D341Med (cell line): ENCODE measurements at regions not wholly inside any gene's neighbourhood (a gene's known extent, or its start where the extent isn't known, plus 50 kb on each side); places are given as distances from the start of the nearest gene placed in this dataset.
A peak's percentile ranks its signal among the peaks of the same experiment; 100 is the strongest.

Source experiments
- DNase-seq: peaks from one replicate; pipeline ENCODE4 v3.0.0; 2012; ENCODE audit warnings: low spot score

DNA sequence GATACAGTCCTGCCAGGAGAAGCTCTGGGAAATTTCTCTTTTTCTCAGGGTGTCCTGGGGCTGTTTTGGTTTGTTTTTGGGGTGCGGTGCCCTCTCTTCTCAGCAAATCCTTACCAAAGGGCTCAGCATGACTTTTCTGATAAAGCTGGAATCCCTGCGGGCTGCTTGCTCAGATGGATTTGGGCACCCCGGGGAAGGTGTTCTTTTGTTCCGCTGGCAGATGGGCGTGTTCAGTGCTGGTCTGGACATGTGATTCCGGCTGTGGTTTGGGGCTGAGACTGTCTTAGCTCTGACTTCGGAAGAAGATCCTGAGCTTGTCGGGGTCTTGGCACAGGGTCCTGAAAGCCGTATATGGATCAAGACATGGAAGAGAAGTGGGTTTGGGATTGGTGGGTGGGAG lies 134.2 kb upstream of the SPRED2 start:
- DNase-seq = no peak

DNA sequence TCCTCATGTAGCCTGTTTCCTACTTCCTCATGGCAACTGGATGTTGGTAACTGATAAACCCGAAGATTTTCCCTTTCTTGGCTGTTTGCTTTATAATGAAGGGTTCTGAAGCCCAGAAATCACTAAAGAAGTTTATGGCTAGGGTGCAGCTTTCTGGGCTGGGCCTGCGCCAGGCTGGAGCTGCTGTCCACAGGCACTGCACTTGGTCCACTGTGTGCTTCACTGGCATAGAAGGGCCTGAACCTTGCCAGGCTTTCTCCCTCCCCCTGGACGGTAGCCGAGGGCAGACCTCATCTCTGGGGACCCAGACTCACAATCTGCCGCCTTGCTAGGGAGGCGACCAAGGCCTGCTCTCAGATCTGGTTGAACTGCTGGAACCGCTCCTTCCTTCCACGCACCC lies 133.3 kb upstream of the SPRED2 start:
- DNase-seq = no peak

DNA sequence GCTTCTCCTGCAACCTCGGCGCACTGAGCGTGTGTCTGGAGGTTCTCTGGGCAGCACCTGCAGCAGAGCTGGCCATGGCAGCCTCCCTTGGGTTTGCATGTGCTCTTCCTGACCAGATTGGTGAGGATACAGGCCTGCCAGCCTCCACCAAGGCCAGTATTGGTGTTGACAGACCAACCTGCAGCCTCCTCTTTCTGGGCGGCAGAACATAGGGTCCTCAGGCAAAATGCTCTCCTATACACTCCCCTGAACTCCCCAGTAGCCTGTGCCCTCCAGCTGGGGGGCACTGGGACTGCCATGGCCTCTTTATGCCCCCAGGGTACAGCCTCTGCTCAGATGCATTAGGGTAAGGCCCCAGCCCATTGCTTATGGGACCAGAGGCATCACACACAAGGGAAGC lies 131.9 kb upstream of the SPRED2 start:
- DNase-seq = no peak

DNA sequence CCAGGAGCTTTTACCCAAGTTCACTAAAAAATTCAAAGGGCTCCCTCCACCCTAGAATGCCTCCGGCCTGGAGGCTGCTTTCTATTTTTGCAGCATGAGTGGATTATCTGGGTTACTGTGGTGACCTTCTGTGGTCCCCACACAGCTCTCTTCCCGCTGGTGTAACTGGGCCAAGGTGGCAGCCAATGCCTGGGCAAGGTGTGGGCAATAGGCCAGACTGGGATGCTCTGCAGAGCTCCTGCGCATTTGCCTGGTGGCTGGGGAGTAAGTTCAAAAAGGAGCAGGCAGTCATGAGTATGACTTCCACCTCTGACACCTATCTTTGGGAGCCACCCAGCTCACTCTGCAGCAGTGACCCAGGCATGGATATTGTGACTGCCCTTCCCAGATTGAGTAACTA lies 130.5 kb upstream of the SPRED2 start:
- DNase-seq = no peak

DNA sequence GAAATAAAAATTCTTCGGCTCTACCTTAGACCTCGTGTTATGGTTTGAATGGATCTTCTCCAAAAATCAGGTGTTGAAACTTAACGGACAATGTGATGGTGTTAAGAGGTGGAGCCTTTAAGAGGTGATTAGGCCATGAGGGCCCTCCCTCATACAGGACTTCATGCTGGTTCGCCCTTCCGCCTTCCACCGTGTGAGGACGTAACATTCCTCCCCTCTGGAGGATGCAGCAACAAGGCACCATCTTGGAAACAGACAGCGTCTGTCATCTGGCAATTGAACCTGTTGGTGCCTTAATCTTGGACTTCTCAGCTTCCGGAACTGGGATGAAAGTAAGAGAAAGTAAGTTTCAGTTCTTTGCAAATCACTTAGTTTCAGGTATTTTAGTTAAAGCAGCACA lies 126.3 kb upstream of the SPRED2 start:
- no peak for DNase-seq

DNA sequence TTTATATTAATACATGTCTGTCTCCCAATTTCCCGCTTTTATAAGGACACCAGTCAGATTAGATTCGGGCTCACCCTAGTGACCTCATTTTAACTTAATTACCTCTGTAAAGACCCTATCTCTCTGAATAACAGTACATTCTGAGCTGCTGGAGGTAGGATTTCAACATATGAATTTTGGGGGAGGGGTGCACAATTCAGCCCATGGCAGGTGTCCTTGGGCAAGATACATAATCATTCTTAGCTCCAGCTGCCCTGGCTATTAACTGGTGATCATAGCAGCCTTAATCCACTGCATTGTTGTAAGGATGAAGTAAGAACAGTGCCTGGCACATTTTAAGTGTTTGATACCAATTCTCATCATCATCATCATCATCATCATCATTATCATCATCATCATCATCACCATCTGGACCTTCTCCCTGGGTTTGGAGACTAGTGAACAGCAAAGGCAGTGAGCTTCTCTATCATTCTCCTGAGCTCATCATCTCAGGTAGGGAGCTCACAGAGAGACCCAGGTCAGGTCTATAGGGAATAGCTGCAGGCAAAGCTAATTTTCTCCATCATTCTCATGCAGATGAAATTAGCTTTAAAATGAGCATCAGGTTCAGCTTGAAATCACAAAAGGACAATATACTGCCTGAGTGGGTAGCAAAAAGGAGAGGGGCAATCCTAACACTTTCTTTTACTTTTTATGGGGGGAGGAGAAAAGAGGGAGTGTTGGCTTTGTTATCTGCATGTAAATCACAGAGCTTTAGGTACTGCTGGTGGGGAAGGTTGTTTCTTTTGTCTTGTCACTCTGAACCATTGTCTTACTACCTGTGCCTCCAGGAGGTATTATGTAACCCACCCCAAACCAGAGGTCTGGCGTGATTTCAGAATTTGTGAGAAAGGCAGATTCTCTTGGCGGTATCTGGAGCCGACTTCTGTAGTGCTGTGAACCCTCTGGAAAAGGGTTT lies 125.5 kb upstream of the SPRED2 start:
- no peak for DNase-seq

DNA sequence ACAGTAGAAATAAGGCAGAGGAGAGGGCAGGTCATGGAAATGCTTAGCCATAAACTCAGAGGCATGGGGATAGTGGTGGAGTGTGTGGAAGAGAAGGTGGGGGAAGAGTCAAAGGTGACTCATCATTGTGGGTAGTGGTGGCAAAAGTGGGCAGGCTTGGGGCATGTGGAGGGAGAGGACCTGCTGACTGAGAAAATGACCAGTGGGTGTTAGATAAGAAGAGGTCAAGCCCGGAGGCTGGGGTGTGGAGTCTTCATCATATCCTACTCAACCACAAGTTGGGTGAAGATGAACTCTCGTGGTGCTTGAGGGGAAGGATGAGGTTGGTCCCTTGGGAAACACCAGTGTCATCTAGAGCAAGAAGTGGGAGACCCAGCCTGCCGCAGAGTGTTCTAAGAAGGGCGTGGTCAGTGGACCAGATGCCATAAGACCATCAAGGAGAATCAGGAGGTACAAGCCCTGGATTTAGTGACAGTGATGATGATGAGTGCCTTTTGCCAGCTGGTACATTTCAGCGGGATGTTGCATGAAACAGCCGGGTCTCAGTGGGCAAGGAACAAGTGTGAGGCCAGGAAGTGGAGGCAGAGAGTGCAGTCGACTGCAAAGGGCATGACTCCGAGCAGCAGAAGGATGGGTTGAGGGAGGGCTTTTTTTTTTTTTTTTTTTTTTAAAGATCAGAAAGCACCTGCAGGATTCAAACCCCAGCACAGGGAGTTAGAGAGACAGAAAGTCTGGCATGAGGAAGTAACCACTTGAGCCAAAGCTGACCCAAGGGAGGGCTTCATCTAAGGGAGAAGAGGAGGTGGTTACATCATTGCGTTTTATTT lies 122.6 kb upstream of the SPRED2 start:
- DNase-seq = no peak

DNA sequence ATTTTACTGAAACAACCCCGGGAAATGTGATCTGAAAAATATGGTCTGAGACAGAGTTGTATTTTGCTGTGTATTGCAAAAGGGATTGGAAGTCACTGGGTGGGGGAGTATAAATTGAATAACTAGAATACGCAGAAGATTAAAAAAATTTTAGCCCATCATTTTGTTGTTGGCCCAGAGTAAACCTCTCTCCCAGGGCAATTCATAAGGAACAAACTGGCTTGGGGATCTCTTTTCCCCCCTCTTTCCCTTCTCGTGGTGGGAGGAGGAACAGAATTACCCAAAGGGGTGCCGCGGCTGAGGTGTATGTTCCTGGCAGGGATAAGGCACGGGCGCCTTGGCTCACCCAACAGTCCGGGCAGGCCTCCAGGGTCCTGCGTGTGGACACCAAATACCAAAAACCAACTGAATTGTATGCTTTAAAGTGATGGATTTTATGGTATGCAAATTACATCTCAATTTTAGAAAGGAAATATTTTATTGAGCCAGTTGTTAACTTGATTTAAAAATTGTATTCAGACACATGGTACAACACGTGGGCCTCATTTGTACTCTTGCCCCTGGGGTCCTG lies 121.2 kb upstream of the SPRED2 start:
- DNase-seq = no peak

DNA sequence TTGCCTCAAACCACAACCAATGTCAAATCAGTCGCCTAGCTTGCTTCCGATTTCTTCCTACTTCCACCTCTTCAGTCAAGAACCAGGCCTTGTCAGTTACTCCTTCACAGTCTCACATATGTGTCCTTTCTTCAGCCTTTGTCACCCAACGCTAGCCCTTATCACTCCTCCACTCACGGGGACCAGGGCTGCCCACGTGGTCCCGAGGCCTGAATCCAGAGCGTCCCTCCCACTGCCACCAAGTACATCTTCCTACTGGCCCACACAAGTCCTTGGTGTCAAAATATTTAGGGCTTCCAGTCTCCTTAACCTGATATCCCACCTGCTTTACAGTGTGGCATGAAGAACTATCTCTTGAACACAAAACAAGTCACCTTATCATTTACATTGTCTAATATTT lies 119.1 kb upstream of the SPRED2 start:
- no peak for DNase-seq

DNA sequence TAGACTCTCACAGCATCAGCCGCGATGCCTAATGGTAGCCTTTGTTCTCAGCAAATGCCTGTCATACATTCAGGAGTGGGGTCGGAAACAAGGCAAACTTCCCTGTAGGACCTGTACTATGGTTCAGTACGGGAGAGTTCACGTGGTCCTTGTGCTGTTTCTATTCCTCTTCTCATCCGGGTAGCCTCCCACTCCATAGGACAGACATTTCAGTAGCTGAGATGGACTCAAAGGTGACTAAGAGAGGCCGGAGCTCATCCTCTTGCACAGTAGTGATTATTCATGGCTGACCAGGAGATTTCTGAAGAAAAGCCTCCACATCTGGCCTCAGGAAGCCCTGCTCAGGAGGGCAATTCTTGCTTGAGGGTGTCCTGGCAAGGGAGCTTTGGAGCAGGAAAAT lies 117.8 kb upstream of the SPRED2 start:
- DNase-seq = no peak

DNA sequence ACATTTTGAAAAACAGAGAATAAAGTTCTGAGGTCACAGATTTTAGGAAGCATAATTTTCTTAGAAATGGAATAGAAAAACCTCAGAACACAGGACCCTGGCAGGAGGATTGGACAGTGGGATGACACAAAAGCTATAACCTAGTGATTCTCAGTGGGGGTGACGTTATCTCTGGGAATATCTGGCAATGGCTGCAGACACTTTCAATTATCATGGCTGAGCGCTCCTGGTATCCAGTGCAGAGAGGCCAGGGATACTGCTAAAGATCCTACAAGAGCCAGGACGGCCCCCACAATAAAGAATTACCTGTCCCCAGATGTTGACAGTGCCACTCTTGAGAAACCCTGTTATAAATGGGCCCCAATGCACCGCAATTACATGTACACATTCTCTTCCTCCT lies 117.2 kb upstream of the SPRED2 start:
- DNase-seq = no peak

DNA sequence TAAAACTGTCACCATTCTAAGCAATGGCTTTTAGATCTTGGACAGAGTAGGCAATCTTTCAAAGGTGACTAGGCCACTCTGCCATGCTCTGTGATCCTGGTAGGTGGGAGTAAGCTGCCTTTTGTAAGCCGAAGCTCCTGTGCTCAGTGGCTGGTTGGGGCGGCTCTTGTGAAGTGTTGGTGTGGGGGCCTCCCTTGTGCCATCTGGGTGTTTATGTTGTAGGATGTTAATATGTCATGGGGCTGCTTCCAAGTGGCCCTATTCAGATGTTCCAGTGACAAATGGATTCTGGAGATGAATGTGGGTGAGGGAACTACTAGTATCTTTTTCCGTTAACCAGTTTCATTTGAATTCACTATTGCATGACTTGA lies 116.8 kb upstream of the SPRED2 start:
- no peak for DNase-seq

DNA sequence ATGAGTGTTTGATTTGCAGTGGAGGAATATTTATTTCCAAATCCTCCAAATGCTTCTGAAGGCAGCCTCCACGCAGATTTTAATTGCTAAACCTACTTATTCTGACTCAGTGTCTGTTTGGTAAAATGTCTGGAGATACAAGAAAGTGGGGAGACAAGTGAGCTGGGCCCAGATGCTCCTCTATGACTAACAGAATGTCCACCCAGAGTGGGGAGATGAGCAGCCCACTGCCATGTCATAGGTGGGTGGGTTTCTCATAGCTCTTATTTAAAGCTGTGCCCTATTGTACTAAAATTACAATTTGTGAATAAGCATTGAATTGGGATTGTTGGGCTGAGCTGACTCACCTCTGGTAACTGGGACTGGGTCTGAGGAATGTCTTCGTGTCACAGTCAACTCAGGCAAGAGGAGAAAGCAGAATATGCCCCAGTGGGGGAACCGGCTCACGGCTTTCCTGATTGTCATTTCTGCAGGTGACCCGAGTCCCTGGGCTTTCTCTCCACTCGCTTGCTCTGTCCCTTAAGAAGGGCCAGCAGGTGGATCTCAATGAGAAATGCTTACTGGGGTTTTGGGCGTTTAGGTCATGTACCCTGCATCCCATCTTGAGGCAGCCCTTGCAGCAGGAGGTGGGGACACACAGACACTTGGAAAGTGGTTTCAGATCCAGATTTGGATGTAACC lies 116.3 kb upstream of the SPRED2 start:
- DNase-seq = no peak

DNA sequence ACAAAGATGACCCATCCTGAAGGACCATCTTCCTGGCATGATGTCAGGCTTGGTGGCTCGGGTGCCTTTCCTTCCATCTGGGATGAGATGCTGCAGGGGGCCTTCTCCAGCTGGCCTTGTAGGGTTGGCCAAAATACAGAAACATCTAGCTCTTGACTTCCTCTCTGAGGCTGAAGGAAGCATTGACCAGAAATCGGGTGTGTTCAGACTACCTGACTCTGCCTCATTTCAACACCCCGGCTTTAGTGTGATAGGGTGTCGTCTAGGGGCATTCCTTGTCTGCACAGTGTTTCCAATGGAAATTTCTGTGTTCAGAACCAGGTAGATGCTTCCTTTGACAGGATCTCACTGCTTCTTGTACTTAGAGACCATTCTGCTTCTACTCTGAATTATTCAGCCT lies 115.7 kb upstream of the SPRED2 start:
- no peak for DNase-seq

DNA sequence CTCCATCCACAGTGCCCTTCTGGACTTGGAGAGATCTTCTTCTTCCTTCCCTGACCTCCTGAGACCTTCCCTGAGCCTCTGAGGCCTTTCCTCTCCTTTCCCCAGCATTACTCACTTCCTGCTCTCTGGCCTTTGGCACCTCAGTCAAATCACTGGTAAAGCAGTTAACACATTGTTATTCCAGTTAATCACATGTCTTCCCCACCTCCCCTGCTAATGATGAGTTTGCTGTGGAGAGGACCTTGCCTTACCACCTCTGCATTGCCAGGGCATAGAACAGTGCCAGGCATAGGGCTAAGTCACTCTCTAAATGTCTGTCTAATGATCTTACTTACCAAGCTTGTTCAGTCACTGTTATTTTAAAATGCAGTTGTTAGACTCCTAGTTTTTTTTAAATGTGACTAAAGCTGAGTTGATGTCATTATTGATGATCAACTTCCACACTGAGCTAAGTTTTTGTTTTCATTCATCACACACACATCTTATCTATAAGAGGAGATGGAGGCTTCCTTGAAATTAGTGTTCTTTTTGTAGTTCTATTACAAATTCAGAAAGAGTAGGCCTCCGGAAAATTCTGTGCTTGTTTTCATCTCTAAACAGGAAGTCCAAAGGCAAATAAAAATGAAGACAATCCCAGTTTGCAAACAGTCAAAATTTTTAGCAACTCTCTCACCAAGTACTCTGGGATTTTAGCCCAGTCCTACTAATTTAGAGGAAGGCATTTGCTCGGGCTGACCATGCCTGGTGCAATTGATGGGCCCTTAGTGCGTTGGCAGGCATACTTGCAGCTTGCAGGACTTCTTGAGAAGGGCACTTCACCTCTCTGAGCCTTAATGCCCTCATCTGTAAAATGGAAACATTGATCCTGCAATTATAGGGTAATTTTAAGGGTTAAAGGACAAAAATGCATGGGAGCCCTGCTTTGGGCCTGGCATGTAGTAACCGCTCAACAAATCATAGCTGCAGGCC lies 113.7 kb upstream of the SPRED2 start:
- DNase-seq = no peak

DNA sequence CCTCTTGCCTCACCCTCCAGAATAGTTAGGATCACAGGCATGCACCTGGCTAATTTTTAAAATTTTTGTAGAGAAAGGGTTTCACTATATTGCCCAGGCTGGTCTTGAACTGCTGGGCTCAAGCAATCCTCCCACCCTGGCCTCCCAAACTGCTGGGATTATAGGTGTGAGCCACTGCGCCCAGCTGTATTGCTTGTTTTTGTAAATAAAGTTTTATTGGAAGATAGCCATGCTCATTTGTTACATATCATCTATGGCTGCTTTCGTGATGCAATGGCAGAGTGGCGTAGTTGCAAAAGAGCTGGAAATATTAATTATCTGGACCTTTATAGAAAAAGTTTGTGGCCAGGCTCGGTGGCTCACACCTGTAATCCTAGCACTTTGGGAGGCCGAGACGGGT lies 109.4 kb upstream of the SPRED2 start:
- no peak for DNase-seq

DNA sequence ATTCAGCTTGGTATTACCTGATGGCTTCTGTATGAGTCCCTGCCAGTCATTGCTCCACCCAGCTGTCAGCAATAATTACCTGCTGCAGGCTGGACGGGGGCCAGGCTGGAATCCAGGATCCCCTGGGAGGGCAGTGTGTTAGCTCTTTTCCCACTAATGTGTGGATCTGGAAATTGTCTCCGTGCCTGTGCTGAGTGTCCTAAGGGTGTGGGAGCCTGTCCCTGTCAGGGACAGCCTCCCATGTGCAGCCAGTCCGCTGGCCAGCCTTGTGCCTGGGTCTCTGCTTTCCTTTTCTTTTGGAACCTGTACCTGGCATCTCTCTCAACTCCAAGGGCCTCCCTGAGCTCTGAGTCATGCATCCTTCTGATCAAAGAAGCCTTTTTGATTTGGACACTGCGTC lies 107.2 kb upstream of the SPRED2 start:
- peak; percentile 49 for DNase-seq

DNA sequence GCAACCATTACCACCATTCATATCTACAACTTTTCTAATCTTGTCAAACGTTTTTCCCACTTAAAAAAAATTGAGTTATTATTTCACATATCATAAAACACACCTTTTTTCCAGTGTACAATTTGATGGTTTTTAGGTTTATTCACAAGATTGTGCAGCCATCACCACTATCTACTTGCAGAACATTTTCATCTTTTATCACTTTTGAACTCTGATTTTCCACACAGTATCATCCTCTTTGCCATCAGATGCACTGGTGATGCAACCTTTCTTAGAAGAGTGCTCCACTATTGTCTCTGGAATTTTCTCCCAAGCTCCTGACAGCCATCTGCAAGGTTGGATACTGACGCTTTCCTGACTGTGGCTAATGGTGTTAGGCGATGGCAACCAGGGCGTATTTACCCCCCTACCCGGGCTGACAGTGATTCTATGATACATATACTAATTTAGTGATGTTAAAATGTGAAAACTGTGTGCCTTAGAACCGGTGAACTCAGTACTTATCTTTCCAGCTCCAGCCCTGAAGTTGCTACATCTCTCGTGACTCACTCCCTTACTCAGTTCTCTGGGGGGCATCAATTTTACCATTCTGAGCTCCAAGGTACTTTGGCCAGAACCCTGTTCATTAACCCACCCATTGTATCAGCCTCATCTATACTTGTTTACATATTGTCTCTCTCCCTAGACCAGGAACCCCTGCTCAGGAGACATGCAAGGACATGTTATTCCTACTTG lies 105.4 kb upstream of the SPRED2 start:
- no peak for DNase-seq

DNA sequence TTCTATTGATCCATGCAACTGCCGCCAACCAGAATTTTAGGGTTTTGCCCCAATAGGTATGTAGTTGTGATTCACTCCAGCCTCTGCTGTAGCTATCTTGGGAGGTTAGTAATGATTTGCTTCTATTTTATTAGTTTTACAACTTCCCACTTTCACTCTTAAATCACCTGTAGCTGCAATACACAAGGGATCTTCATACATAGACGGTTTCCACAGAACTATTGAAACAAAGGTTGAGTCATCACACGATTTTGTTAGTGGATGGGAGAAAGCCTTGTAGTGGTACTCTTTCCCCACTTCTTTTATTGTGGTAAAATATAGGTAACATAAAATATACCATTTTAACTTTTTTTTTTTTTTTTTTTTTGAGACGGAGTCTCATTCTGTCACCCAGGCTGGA lies 104.2 kb upstream of the SPRED2 start:
- no peak for DNase-seq

DNA sequence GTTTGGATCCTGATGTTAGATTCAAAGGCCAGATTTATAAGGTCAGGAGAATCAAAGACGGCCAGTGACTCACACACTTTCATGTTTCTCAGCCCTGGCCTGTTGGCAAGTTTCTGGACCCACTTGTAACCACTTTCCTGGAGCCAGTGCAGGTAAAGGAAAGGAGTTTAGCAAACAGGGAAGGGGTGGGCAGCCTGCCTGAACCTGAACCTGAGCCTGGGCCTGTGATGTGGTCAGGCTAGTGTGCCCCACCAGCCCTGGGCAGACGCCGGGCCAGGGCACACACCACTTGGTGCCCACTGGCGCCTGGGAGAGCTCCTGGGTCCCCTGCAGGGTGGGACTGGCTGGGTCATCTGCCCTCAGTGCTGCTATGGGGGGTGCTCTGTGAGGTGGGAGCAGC lies 100.5 kb upstream of the SPRED2 start:
- DNase-seq = no peak

DNA sequence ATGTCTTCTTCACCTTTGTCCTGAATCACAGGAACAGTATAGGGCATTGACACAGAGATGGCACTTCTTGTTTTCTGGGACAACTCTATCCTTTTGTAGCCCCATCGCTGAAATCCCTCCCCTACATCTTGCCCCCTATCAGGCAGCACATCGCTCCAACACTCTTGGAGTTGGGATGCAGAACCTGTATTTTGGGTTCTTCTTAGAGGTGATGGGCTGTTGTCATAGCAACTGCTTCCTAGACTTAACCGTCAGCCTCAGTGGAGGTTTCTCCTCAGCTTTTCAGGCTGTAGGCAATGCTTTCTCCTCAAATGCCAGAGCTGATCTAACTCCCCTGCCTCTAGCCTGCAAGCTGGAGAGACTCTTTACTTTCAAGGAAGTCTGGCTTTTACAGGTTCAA lies 99.9 kb upstream of the SPRED2 start:
- no peak for DNase-seq
